Tibial nerve (tissue), 4 donors: ENCODE measurements at regions not wholly inside any gene's neighbourhood (a gene's known extent, or its start where the extent isn't known, plus 50 kb on each side); places are given as distances from the start of the nearest gene placed in this dataset.
A peak's percentile ranks its signal among the peaks of the same experiment; 100 is the strongest.

Source experiments
- DNase-seq, 2 donors: peaks; one replicate each; pipeline ENCODE4 v3.0.0-alpha.2; 2019; ENCODE audit warnings: low spot score in 2 of 2
- H3K27ac ChIP-seq, 4 donors: fragments of 200-600 bp; sonication (generic) in 3 of 4; one replicate each; pipeline ENCODE4 v1.5.1; 2017 to 2019; ENCODE audit warnings: mild to moderate bottlenecking in 1 of 4
- H3K27me3 ChIP-seq, 2 donors: fragments of 200-600 bp; sonication (generic) in 1 of 2; one replicate each; pipeline versions ENCODE4 v1.5.1 to v1.6.0; 2017 to 2019
- H3K36me3 ChIP-seq, 3 donors: fragments of 200-600 bp; sonication (generic); one replicate each; pipeline ENCODE4 v1.5.1; 2018 to 2019
- H3K4me1 ChIP-seq, 4 donors: fragments of 200-600 bp; sonication (generic) in 3 of 4; one replicate each; pipeline ENCODE4 v1.5.1; 2017 to 2019
- H3K4me3 ChIP-seq, 4 donors: fragments of 200-600 bp; sonication (generic) in 3 of 4; one replicate each; pipeline ENCODE4 v1.5.1; 2017 to 2019; ENCODE audit warnings: mild to moderate bottlenecking in 1 of 4, moderate library complexity in 1 of 4
- H3K9me3 ChIP-seq, 4 donors: fragments of 200-600 bp; sonication (generic) in 3 of 4; one replicate each; pipeline ENCODE4 v1.5.1; 2017 to 2019
- EP300 ChIP-seq, 2 donors: sonication (generic); formaldehyde crosslinking; IDR thresholded peaks; one replicate each; pipeline ENCODE4 v1.6.1; 2017; ENCODE audit warnings: antibody characterized with exemption in 2 of 2, mild to moderate bottlenecking in 1 of 2
- POLR2A ChIP-seq, 2 donors: fragments of 450-650 bp; IDR thresholded peaks; one replicate each; pipeline ENCODE4 v1.6.1; 2017; ENCODE audit warnings: antibody characterized with exemption in 2 of 2, mild to moderate bottlenecking in 2 of 2, moderate library complexity in 2 of 2
- WGBS, 2 donors: methylation state at CpG; one replicate each; pipeline ENCODE4 v1.1.5; 2018; 5-methylcytosine and 5-hydroxymethylcytosine counted together
- TF ChIP-seq, protein P1 (sequence below), 5 experiments: fragments of 200-600 bp in 3 of 5; fragments of 450-650 bp in 2 of 5; sonication (generic) in 3 of 5; IDR thresholded peaks; one replicate each; pipeline ENCODE4 v1.5.1; 2016 to 2019; ENCODE audit warnings: antibody characterized with exemption in 5 of 5, mild to moderate bottlenecking in 3 of 5, moderate library complexity in 2 of 5

DNA sequence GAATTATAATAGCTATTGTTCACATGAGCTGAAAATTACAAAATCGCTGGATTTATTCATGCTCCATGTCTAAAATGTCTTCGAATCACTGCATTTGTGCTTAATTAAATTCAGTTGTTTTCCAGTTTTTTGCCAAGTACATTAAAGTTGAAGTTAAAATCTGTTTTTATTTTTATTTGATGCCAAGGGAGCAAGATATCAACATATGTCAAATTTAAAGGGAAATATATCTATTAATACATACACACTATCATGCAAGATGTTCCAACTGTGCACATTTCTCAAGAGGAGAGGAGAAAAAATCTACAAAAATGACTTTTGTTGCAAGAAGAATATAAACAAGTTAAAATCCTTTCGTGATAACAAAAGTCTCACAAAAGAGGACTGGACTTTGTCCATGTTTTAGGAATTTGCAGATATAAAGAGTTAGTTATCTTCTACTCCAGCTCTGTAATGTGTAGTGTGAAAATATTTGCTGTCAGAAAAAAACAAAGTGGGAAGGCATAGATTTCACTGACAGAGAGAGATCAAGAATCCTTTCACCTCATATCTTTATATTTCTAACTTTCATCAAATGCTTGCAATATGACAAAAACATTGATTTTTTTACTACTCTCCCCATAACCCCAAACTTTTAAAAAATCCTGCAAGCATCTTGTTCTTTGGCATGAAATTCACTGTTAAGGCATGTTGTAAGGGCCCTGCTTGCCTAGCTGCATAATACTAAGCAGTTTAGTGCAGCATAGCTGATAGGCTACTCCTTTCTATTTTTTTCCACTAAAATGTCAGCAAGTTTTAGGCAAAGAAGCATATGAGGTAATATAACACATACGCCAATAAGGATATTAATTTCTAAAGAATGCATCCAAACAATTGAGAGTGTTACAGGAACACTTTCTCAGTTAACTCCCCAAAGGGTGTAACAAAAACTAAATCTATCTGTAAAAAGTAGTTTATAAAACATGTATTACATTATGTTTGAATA, 340.2 kb upstream of the ADAMTS5 start:
- no peak overlapping the region for H3K4me3 ChIP-seq
- no peak for DNase-seq
- H3K9me3 ChIP-seq: no peaks in the 10 kb centered on the region
- no peaks in the 10 kb centered on the region for H3K36me3 ChIP-seq
- TF ChIP-seq POLR2A (IDR thresholded peaks at IDR 0.05) (no peak), EP300 (IDR thresholded peaks at IDR 0.05) (no peak)
- TF ChIP-seq, protein P1, sequence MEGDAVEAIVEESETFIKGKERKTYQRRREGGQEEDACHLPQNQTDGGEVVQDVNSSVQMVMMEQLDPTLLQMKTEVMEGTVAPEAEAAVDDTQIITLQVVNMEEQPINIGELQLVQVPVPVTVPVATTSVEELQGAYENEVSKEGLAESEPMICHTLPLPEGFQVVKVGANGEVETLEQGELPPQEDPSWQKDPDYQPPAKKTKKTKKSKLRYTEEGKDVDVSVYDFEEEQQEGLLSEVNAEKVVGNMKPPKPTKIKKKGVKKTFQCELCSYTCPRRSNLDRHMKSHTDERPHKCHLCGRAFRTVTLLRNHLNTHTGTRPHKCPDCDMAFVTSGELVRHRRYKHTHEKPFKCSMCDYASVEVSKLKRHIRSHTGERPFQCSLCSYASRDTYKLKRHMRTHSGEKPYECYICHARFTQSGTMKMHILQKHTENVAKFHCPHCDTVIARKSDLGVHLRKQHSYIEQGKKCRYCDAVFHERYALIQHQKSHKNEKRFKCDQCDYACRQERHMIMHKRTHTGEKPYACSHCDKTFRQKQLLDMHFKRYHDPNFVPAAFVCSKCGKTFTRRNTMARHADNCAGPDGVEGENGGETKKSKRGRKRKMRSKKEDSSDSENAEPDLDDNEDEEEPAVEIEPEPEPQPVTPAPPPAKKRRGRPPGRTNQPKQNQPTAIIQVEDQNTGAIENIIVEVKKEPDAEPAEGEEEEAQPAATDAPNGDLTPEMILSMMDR (IDR thresholded peaks at IDR 0.05): no peak
- H3K4me1 ChIP-seq: peaks cover 0 to 22% (median 0%) of the 10 kb centered on the region in 4 donors
- WGBS, 2 donors: 23 to 28% methylated on average over 4 of the region's 4 CpGs
- H3K27me3 ChIP-seq: no peaks in the 10 kb centered on the region
- peak overlapping the region in 3 of 4 donors; percentile 22 to 54 (median 45) for H3K27ac ChIP-seq

DNA sequence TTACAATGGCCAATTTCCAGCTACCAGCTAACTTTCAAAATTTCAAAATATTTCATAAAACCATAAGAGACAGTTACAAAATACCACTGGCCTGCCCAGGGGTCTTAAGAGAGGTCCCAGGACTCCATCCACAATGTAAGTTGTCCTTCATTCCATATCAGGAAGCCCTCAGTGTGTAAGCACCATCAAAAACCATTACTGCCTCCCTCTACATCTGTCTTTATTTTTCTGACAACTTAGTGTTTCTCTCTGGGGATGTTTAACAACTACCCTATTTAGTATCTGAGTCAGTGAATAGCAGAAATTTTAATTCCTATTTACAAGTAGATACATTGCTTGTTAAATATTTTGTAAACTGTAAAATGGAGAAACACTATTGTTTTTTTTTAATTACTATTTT, 339.3 kb upstream of the ADAMTS5 start:
- H3K9me3 ChIP-seq: no peaks in the 10 kb centered on the region
- peaks cover 0 to 22% (median 0%) of the 10 kb centered on the region in 4 donors for H3K4me1 ChIP-seq
- H3K36me3 ChIP-seq: no peaks in the 10 kb centered on the region
- TF ChIP-seq, protein P1 (IDR thresholded peaks at IDR 0.05): no peak
- no peak for TF ChIP-seq POLR2A (IDR thresholded peaks at IDR 0.05)
- no peak for TF ChIP-seq EP300 (IDR thresholded peaks at IDR 0.05)
- peak overlapping the region in 3 of 4 donors; percentile 7 to 54 (median 22) for H3K27ac ChIP-seq
- no peak for DNase-seq
- H3K4me3 ChIP-seq: no peak overlapping the region
- no peaks in the 10 kb centered on the region for H3K27me3 ChIP-seq

DNA sequence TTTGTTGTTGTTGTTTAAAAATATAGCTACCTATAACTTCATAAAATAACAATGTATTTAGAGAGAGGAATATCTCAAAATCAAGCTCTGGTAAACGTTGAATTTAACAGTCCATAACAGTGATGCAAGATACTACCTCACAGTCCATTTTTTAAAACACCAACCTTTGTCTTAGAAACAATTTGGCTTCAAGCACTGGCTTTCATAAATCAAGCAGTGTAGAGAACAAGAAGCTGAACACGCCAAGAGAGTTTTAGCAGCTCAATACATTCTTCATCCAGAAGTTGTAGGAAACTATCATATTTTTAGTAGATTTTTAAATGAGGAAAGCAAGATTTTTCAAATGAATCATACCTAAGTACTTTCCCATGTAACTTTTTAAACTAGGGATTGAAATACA, 334.3 kb upstream of the ADAMTS5 start:
- TF ChIP-seq, protein P1 (IDR thresholded peaks at IDR 0.05): no peak
- no peak for TF ChIP-seq POLR2A (IDR thresholded peaks at IDR 0.05)

DNA sequence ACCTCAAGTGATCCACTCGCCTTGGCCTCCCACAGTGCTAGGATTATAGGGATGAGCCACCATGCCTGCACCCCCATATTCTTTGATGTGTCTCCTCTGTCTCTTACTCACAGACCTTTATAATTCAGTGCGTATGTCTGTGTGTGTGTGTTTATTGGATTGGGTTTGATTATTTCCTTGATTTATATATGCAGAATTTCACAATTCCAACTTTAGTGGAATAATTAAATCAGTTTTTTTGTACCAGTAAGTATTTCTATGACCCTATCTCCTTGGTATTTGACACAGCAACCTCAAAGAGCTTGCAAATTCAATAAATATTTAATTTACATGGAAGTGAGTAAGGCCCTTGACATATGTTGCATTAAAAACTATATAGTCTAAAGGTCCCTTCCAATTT, 333.9 kb upstream of the ADAMTS5 start:
- H3K4me3 ChIP-seq: no peak overlapping the region
- 87% methylated on average over 2 of the region's 2 CpGs for WGBS, 2 donors
- H3K36me3 ChIP-seq: no peaks in the 10 kb centered on the region
- no peak for DNase-seq
- H3K27ac ChIP-seq: no peak overlapping the region
- TF ChIP-seq EP300 (IDR thresholded peaks at IDR 0.05) (no peak), POLR2A (IDR thresholded peaks at IDR 0.05) (no peak)
- TF ChIP-seq, protein P1 (IDR thresholded peaks at IDR 0.05): no peak
- H3K9me3 ChIP-seq: peaks cover 0 to 4% (median 0%) of the 10 kb centered on the region in 4 donors
- H3K4me1 ChIP-seq: peaks cover 0 to under 1% (median 0%) of the 10 kb centered on the region in 4 donors
- no peaks in the 10 kb centered on the region for H3K27me3 ChIP-seq

More for the DNA sequence above, 334.3 kb upstream of the ADAMTS5 start:
- Histone ChIP-seq H3K9me3 (peaks cover 0 to 4% (median 0%) of the 10 kb centered on the region in 4 donors), H3K27me3 (no peaks in the 10 kb centered on the region), H3K27ac (no peak overlapping the region), H3K4me3 (no peak overlapping the region), H3K4me1 (peaks cover 0 to 5% (median 0%) of the 10 kb centered on the region in 4 donors), H3K36me3 (no peaks in the 10 kb centered on the region)
- no peak for DNase-seq
- 58 to 75% methylated on average over 2 of the region's 2 CpGs for WGBS, 2 donors

DNA sequence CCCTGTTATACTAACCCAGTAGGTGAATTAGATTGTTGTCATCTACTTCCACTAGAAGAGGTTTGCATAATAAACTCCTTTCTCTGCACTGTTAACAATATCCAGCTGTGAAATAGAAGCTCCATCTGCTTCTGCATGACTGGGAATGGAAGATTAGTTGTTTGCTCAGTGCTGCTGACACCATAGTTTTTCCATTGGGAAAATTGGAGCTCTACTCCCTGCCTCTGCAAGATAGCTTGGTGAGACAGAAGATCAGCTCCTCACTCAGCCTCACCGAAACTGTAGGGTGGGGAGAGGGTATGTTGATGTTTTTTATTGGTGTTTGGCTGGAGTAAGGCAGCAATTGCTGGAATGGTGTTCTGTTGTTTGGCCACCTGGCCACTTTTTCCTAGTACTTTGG, 331.6 kb upstream of the ADAMTS5 start:
- Histone ChIP-seq H3K9me3 (peaks cover 0 to 4% (median 0%) of the 10 kb centered on the region in 4 donors), H3K4me3 (no peak overlapping the region), H3K27ac (no peak overlapping the region), H3K27me3 (no peaks in the 10 kb centered on the region), H3K4me1 (no peaks in the 10 kb centered on the region), H3K36me3 (no peaks in the 10 kb centered on the region)
- no peak for DNase-seq
- 68 to 77% methylated on average over 1 of the region's 1 CpG for WGBS, 2 donors
- TF ChIP-seq, protein P1 (IDR thresholded peaks at IDR 0.05): no peak
- no peak for TF ChIP-seq POLR2A (IDR thresholded peaks at IDR 0.05)
- TF ChIP-seq EP300 (IDR thresholded peaks at IDR 0.05): no peak
